Lower leg skin (tissue), 3 donors: ENCODE measurements at regions not wholly inside any gene's neighbourhood (a gene's known extent, or its start where the extent isn't known, plus 50 kb on each side); places are given as distances from the start of the nearest gene placed in this dataset.
"Not testable (repeated sequence)": the region's sequence is repeated elsewhere in the genome, so short reads cannot be mapped to it uniquely, and the experiment has no call there.

ENCODE experiments used
- CTCF ChIP-seq, 3 donors: fragments of 450-650 bp; IDR thresholded peaks; one replicate each; pipeline ENCODE4 v1.5.1; 2016; ENCODE audit warnings: antibody characterized with exemption in 3 of 3, mild to moderate bottlenecking in 3 of 3, moderate library complexity in 2 of 3
- POLR2A ChIP-seq, 2 donors: fragments of 450-650 bp; IDR thresholded peaks; one replicate each; pipeline ENCODE4 v1.6.1; 2016 to 2017; ENCODE audit warnings: antibody characterized with exemption in 2 of 2, mild to moderate bottlenecking in 1 of 2, moderate library complexity in 1 of 2

- not testable (repeated sequence) for TF ChIP-seq CTCF, POLR2A (IDR thresholded peaks at IDR 0.05)
Measured at GRCh38 chr10:21375274-21375673, 150.2 kb downstream of the SKIDA1 start.
